ENCODE measurements at regions not wholly inside any gene's neighbourhood (a gene's known extent, or its start where the extent isn't known, plus 50 kb on each side); places are given as distances from the start of the nearest gene placed in this dataset.

DNA sequence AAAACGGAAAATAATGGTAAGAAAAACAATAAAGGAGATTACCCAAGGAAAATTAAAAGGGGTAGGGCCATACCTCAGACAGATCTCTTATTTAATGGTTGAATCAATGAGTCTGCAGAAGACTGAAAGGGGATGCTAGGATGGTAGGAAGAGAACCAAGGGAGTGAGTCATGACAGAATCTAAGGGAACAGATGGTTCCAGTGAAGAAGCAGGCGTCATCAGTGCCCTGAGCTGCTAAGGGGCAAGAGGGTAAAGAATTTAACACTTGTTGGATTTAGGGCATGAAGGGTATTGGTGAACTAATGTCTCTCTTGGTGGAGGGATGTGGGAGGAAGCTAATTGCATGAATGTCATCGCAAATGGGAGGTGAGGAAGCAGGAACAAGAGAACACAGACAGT is 329.2 kb upstream of the TSHZ3 start:
- Histone ChIP-seq H3K4me3 (ENCODE audit: low read depth, low read length) (no peak overlapping the region), H3K9me3 (ENCODE audit: control insufficient read depth, insufficient read depth, low read depth, low read length) (no peaks in the 10 kb centered on the region), H3K27me3 (ENCODE audit: control insufficient read depth, insufficient read depth, low read length) (0 out of 2 replicates have a peak, but pooled peaks cover 2% of the 10 kb centered on the region), H3K27ac (ENCODE audit: low read depth, low read length) (no peak overlapping the region), H3K4me1 (ENCODE audit: control insufficient read depth, insufficient read depth, low read length) (no peaks in the 10 kb centered on the region), H3K9ac (ENCODE audit: low read length) (no peak overlapping the region), H3K36me3 (ENCODE audit: control insufficient read depth, insufficient read depth, low read length) (no peaks in the 10 kb centered on the region)

DNA sequence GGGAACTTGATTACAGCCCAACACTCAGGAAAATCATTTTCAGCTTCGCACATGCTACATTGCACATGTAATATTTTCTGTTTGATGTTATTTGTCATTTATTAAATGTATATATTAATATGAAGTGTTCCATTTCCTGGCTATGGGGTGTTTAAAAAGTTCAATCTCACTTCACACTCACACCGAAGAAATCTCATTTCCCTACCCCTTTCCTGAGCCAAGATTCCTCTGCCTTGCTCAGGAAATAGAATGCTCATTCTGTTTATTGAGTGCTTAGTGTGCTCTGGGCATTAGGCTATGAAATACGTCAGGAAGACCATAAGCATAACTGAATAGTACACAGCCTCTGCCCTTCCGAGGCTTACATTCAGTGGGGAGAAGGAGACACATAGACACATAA is 331.9 kb upstream of the TSHZ3 start:
- Histone ChIP-seq H3K9ac (ENCODE audit: low read length) (no peak overlapping the region), H3K4me3 (ENCODE audit: low read depth, low read length) (no peak overlapping the region), H3K9me3 (ENCODE audit: control insufficient read depth, insufficient read depth, low read depth, low read length) (no peaks in the 10 kb centered on the region), H3K27ac (ENCODE audit: low read depth, low read length) (no peak overlapping the region), H3K36me3 (ENCODE audit: control insufficient read depth, insufficient read depth, low read length) (no peaks in the 10 kb centered on the region), H3K4me1 (ENCODE audit: control insufficient read depth, insufficient read depth, low read length) (no peaks in the 10 kb centered on the region), H3K27me3 (ENCODE audit: control insufficient read depth, insufficient read depth, low read length) (0 out of 2 replicates have a peak, but pooled peaks cover 2% of the 10 kb centered on the region)

GRCh38 chr19:31693131-31693932 is 344.1 kb upstream of the TSHZ3 start:
- Histone ChIP-seq H3K9me3 (ENCODE audit: control insufficient read depth, insufficient read depth, low read depth, low read length) (no peaks in the 10 kb centered on the region), H3K27me3 (ENCODE audit: control insufficient read depth, insufficient read depth, low read length) (no peaks in the 10 kb centered on the region), H3K27ac (ENCODE audit: low read depth, low read length) (no peak overlapping the region), H3K4me3 (ENCODE audit: low read depth, low read length) (no peak overlapping the region), H3K4me1 (ENCODE audit: control insufficient read depth, insufficient read depth, low read length) (no peaks in the 10 kb centered on the region), H3K36me3 (ENCODE audit: control insufficient read depth, insufficient read depth, low read length) (no peaks in the 10 kb centered on the region), H3K9ac (ENCODE audit: low read length) (no peak overlapping the region)

DNA sequence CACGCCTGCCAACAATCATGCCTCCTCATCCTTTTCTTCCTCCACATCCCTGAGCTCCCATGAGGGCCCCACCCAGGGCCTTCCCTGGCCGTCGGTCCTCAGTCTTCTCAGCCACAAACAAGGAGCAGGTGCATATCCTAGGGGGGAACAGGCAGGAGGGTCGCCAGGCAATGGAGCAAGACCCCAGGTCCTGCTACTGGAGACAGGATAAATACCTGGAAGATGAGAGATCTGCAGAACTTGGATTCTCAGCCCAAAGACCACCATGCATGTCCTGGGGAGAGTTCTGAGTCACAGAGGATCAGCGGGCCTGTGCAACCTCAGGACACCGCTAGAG is 344.7 kb upstream of the TSHZ3 start:
- Histone ChIP-seq H3K27ac (ENCODE audit: low read depth, low read length) (no peak overlapping the region), H3K27me3 (ENCODE audit: control insufficient read depth, insufficient read depth, low read length) (no peaks in the 10 kb centered on the region), H3K9me3 (ENCODE audit: control insufficient read depth, insufficient read depth, low read depth, low read length) (no peaks in the 10 kb centered on the region), H3K4me1 (ENCODE audit: control insufficient read depth, insufficient read depth, low read length) (no peaks in the 10 kb centered on the region), H3K9ac (ENCODE audit: low read length) (no peak overlapping the region), H3K4me3 (ENCODE audit: low read depth, low read length) (no peak overlapping the region), H3K36me3 (ENCODE audit: control insufficient read depth, insufficient read depth, low read length) (no peaks in the 10 kb centered on the region)

GRCh38 chr19:31694761-31695160 is 345.5 kb upstream of the TSHZ3 start:
- H3K27me3 ChIP-seq (ENCODE audit: control insufficient read depth, insufficient read depth, low read length): no peaks in the 10 kb centered on the region
- no peaks in the 10 kb centered on the region for H3K4me1 ChIP-seq (ENCODE audit: control insufficient read depth, insufficient read depth, low read length)
- H3K9me3 ChIP-seq (ENCODE audit: control insufficient read depth, insufficient read depth, low read depth, low read length): no peaks in the 10 kb centered on the region
- no peak overlapping the region for H3K4me3 ChIP-seq (ENCODE audit: low read depth, low read length)
- H3K36me3 ChIP-seq (ENCODE audit: control insufficient read depth, insufficient read depth, low read length): no peaks in the 10 kb centered on the region
- no peak overlapping the region for H3K9ac ChIP-seq (ENCODE audit: low read length)
- no peak overlapping the region for H3K27ac ChIP-seq (ENCODE audit: low read depth, low read length)

DNA sequence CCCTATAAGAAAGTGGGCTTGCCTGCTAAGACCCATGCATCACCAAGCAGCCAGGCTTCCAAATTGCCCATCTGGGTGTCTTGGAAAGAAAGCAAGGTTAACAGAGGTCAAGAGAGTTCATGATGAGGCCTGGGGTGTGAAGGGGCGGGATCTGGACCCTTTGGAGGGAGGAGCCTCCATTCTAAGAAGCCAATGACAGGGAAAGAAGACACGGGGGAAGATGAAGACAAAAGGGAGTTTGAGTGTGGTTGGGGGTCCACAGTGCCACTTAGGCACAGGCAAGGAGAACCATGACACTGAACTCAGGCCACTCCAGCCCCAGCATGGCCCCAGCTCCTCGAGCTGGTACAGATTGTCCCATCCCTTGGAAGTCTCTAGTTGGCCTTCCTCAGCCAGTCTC is 350.2 kb upstream of the TSHZ3 start:
- H3K9ac ChIP-seq (ENCODE audit: low read length): no peak overlapping the region
- no peak overlapping the region for H3K4me3 ChIP-seq (ENCODE audit: low read depth, low read length)
- H3K9me3 ChIP-seq (ENCODE audit: control insufficient read depth, insufficient read depth, low read depth, low read length): no peaks in the 10 kb centered on the region
- no peak overlapping the region for H3K27ac ChIP-seq (ENCODE audit: low read depth, low read length)
- H3K4me1 ChIP-seq (ENCODE audit: control insufficient read depth, insufficient read depth, low read length): no peaks in the 10 kb centered on the region
- no peaks in the 10 kb centered on the region for H3K27me3 ChIP-seq (ENCODE audit: control insufficient read depth, insufficient read depth, low read length)
- no peaks in the 10 kb centered on the region for H3K36me3 ChIP-seq (ENCODE audit: control insufficient read depth, insufficient read depth, low read length)

- Histone ChIP-seq H3K9ac (ENCODE audit: low read length) (no peak overlapping the region), H3K4me3 (ENCODE audit: low read depth, low read length) (no peak overlapping the region)
Observed at GRCh38 chr19:31701146-31701545, 351.9 kb upstream of the TSHZ3 start.

GRCh38 chr19:31705656-31706055 is 356.4 kb upstream of the TSHZ3 start:
- Histone ChIP-seq H3K27ac (ENCODE audit: low read depth, low read length) (no peak overlapping the region), H3K4me1 (ENCODE audit: control insufficient read depth, insufficient read depth, low read length) (no peaks in the 10 kb centered on the region), H3K27me3 (ENCODE audit: control insufficient read depth, insufficient read depth, low read length) (no peaks in the 10 kb centered on the region), H3K9me3 (ENCODE audit: control insufficient read depth, insufficient read depth, low read depth, low read length) (no peaks in the 10 kb centered on the region), H3K36me3 (ENCODE audit: control insufficient read depth, insufficient read depth, low read length) (no peaks in the 10 kb centered on the region), H3K9ac (ENCODE audit: low read length) (no peak overlapping the region), H3K4me3 (ENCODE audit: low read depth, low read length) (no peak overlapping the region)

More at GRCh38 chr19:31701146-31701545, 351.9 kb upstream of the TSHZ3 start:
- H3K27me3 ChIP-seq (ENCODE audit: control insufficient read depth, insufficient read depth, low read length): no peaks in the 10 kb centered on the region
- no peak overlapping the region for H3K27ac ChIP-seq (ENCODE audit: low read depth, low read length)
- no peaks in the 10 kb centered on the region for H3K36me3 ChIP-seq (ENCODE audit: control insufficient read depth, insufficient read depth, low read length)
- H3K4me1 ChIP-seq (ENCODE audit: control insufficient read depth, insufficient read depth, low read length): no peaks in the 10 kb centered on the region
- no peaks in the 10 kb centered on the region for H3K9me3 ChIP-seq (ENCODE audit: control insufficient read depth, insufficient read depth, low read depth, low read length)

DNA sequence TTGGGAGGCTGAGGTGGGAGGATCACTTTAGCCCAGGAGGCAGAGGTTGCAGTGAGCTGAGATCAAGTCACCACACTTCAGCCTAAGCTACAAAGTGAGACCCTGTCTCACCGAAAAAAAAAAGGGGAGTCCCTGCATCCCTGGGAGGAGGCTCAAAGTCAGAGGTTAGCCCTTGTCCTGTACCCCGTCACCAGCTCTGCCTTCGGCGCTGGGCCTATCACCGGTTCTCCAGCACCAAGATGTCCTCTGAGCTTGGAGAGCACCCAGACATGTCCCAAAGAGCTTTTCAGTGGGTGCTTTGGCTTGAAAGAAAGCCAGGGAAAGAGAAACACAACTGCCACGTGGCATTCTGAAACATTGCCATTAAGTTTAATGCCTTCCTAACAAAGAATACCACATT is 356.9 kb upstream of the TSHZ3 start:
- H3K27me3 ChIP-seq (ENCODE audit: control insufficient read depth, insufficient read depth, low read length): no peaks in the 10 kb centered on the region
- no peaks in the 10 kb centered on the region for H3K4me1 ChIP-seq (ENCODE audit: control insufficient read depth, insufficient read depth, low read length)

DNA sequence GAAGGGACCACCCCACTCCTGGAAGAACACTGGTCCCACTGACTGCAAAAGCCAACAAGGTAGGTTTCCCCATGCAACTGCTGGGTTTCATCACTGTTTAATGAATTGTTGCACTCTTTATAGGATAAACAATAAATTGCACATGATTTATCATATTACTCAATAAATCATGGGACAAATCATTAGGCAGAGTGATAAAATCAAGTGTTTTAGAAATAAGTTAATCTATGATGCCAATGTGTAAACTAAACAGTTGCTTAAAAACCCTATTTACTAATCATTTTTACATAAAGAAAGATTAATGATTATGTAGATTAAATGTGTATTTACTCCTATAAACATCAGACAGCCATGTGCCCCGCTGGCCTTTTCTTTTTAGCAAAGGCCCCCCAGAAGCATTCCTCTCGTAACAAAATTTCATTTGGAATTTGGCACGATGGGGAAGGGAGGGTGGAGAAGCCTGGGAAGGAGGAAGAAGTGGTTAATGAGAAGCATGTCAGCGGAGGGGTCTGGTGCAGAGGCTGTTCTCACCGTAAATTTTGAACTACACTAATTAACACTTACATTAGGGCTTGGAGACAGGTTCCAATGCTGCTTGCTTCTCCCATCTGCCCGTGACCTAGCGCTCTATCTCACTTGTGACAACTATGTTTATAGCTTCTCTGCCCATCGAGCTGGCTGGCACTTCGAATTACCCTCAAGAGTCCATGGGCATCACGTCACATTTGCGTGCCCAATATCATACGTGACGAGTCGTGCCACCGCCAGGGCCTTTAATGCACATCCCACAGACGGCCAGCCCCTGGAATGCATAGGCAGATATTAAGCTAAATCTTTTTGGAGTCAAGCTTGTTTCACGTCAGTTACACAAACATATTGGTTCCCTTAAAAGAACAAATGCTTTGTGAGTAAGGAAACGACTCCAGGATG is 357.7 kb upstream of the TSHZ3 start:
- no peaks in the 10 kb centered on the region for H3K27me3 ChIP-seq (ENCODE audit: control insufficient read depth, insufficient read depth, low read length)
- H3K9me3 ChIP-seq (ENCODE audit: control insufficient read depth, insufficient read depth, low read depth, low read length): no peaks in the 10 kb centered on the region
- no peak overlapping the region for H3K4me3 ChIP-seq (ENCODE audit: low read depth, low read length)
- no peak overlapping the region for H3K9ac ChIP-seq (ENCODE audit: low read length)
- no peaks in the 10 kb centered on the region for H3K4me1 ChIP-seq (ENCODE audit: control insufficient read depth, insufficient read depth, low read length)
- no peaks in the 10 kb centered on the region for H3K36me3 ChIP-seq (ENCODE audit: control insufficient read depth, insufficient read depth, low read length)
- H3K27ac ChIP-seq (ENCODE audit: low read depth, low read length): no peak overlapping the region

More for the DNA sequence above, 356.9 kb upstream of the TSHZ3 start:
- H3K27ac ChIP-seq (ENCODE audit: low read depth, low read length): no peak overlapping the region
- no peak overlapping the region for H3K9ac ChIP-seq (ENCODE audit: low read length)
- no peaks in the 10 kb centered on the region for H3K36me3 ChIP-seq (ENCODE audit: control insufficient read depth, insufficient read depth, low read length)
- no peak overlapping the region for H3K4me3 ChIP-seq (ENCODE audit: low read depth, low read length)
- no peaks in the 10 kb centered on the region for H3K9me3 ChIP-seq (ENCODE audit: control insufficient read depth, insufficient read depth, low read depth, low read length)

DNA sequence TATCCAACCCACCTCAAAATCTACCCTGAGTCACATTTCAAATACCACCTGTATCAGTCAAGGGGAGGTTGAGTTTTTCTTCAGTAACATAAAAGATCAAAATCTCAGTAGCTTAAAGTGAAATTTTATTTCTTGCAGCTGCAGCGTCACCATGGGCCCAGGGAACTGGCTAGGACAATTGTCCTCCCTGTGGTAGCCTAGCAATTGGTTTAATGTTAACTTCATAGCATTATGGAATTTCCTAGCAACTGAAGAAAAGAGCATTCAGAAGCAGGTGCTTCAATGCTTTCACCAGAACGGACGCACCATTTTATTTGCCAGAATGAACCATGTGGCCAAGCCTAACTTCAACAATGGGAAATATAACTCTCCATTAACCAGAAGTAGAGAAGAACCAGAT is 359.3 kb upstream of the TSHZ3 start:
- no peaks in the 10 kb centered on the region for H3K9me3 ChIP-seq (ENCODE audit: control insufficient read depth, insufficient read depth, low read depth, low read length)
- no peaks in the 10 kb centered on the region for H3K27me3 ChIP-seq (ENCODE audit: control insufficient read depth, insufficient read depth, low read length)
- H3K36me3 ChIP-seq (ENCODE audit: control insufficient read depth, insufficient read depth, low read length): no peaks in the 10 kb centered on the region
- H3K9ac ChIP-seq (ENCODE audit: low read length): no peak overlapping the region
- H3K4me1 ChIP-seq (ENCODE audit: control insufficient read depth, insufficient read depth, low read length): no peaks in the 10 kb centered on the region
- H3K27ac ChIP-seq (ENCODE audit: low read depth, low read length): no peak overlapping the region
- H3K4me3 ChIP-seq (ENCODE audit: low read depth, low read length): no peak overlapping the region

Data from HUES6 (cell line).